ENCODE measurements at regions not wholly inside any gene's neighbourhood (a gene's known extent, or its start where the extent isn't known, plus 50 kb on each side); places are given as distances from the start of the nearest gene placed in this dataset.
A peak's percentile ranks its signal among the peaks of the same experiment; 100 is the strongest.
"Not testable (repeated sequence)": the region's sequence is repeated elsewhere in the genome, so short reads cannot be mapped to it uniquely, and the experiment has no call there.

DNA sequence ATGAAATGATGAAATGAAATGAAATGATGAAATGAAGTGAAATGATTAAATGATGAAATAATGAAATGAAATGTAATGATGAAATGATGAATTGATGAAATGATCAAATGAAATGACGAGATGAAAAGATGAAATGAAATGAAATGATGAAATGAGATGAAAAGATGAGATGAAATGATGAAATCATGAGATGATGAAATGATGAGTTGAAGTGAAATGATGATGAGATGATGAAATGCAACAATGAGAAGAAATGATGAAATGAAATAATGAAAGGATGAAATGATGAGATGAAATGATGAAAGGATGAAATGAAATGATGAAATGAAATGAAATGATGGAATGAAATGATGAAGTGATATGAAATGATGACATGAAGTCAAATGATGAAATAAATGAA is 132.7 kb upstream of the TP53TG3D start:
- H3K36me3 ChIP-seq (ENCODE audit: control insufficient read depth, insufficient read depth, low read length); H3K4me1 ChIP-seq (replicated peaks in 1 of 2; ENCODE audit: control insufficient read depth in 2 of 2, insufficient read depth in 2 of 2, low read length in 2 of 2); H3K27me3 ChIP-seq (ENCODE audit: control insufficient read depth in 2 of 2, insufficient read depth in 2 of 2, low read length in 2 of 2); H3K9ac ChIP-seq (ENCODE audit: insufficient read depth in 1 of 2, low read depth in 2 of 2, low read length in 2 of 2); H3K4me3 ChIP-seq; H3K27ac ChIP-seq (ENCODE audit: extremely low read depth, low read depth, low read length); H3K9me1 ChIP-seq (ENCODE audit: control insufficient read depth, insufficient read depth, low read length); H3K79me2 ChIP-seq (ENCODE audit: control insufficient read depth, insufficient read depth, low read length); H3K9me3 ChIP-seq (replicated peaks; ENCODE audit: control insufficient read depth, insufficient read depth, low read depth, low read length); POLR2A ChIA-PET; H2AFZ ChIP-seq (ENCODE audit: low read depth, low read length); CTCF ChIA-PET (ENCODE audit: low intra/inter-chr PET ratio); DNase-seq (ENCODE audit: extremely low read depth in 1 of 4, low spot score in 3 of 4); H3K4me2 ChIP-seq (ENCODE audit: insufficient read depth, low read length); H4K20me1 ChIP-seq (replicated peaks; ENCODE audit: control insufficient read depth, insufficient read depth, low read length); ATAC-seq; FAIRE-seq; intact Hi-C loops (cut with micrococcal nuclease); BruUV-seq (replicated peaks); TF ChIP-seq CEBPG (CRISPR knock-in tag; IDR thresholded peaks at IDR 0.05): not testable (repeated sequence)
- WGBS (ENCODE audit: insufficient coverage, low coverage, missing lambda C conversion rate) = 75% methylated on average over 1 of the region's 1 CpG
- in situ Hi-C loops (cut with MboI) = loop anchor here (25.0 kb wide), 1 partner anchor 942 kb away; no protein-coding TSS in a partner anchor
- TF ChIP-seq CEBPB (tag; IDR thresholded peaks at IDR 0.05) (peak; percentile 78), TRIM24 (IDR thresholded peaks at IDR 0.05) (peak; percentile 99), CEBPG (tag; conservative IDR thresholded peaks at IDR 0.05 in 1 of 2, IDR thresholded peaks at IDR 0.05 in 1 of 2) (peak; percentile 58 to 71), ZNF24 (IDR thresholded peaks at IDR 0.05) (0 out of 2 replicates have a peak, but pooled peaks have one; percentile 62)
- TF ChIP-seq, protein P1, sequence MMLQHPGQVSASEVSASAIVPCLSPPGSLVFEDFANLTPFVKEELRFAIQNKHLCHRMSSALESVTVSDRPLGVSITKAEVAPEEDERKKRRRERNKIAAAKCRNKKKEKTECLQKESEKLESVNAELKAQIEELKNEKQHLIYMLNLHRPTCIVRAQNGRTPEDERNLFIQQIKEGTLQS (IDR thresholded peaks at IDR 0.05) = peak; percentile 77
- TF ChIP-seq, protein P1 (CRISPR knock-in tag; conservative IDR thresholded peaks at IDR 0.05) = not testable (repeated sequence)

All from K562 (cell line).